ENCODE measurements at regions not wholly inside any gene's neighbourhood (a gene's known extent, or its start where the extent isn't known, plus 50 kb on each side); places are given as distances from the start of the nearest gene placed in this dataset.

DNA sequence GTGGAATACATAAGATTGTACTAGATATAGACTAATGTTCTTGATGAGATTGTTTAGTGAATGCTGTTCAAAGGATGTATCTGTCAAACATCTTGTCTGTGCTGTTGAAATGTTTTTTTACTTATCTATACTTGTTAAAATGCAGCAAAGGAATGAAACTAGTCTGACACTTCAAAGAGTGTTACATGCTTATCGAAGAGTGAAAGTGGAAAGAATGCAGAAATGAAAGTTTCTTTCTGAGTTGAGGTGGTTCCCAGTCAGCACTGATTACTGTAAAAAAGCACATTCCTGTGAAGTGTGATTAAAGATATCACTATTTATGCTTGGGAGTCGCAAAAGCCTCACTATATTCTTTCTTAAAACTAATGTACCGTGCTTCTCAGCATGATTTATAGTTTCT lies 1225.2 kb downstream of the NCAM2 start:
- H3K4me3 ChIP-seq (ENCODE audit: low read depth, low read length): no peak overlapping the region
- TF ChIP-seq, protein P1, sequence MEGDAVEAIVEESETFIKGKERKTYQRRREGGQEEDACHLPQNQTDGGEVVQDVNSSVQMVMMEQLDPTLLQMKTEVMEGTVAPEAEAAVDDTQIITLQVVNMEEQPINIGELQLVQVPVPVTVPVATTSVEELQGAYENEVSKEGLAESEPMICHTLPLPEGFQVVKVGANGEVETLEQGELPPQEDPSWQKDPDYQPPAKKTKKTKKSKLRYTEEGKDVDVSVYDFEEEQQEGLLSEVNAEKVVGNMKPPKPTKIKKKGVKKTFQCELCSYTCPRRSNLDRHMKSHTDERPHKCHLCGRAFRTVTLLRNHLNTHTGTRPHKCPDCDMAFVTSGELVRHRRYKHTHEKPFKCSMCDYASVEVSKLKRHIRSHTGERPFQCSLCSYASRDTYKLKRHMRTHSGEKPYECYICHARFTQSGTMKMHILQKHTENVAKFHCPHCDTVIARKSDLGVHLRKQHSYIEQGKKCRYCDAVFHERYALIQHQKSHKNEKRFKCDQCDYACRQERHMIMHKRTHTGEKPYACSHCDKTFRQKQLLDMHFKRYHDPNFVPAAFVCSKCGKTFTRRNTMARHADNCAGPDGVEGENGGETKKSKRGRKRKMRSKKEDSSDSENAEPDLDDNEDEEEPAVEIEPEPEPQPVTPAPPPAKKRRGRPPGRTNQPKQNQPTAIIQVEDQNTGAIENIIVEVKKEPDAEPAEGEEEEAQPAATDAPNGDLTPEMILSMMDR (IDR thresholded peaks at IDR 0.05; ENCODE audit: low read depth, low read length): no peak

- TF ChIP-seq, protein P1 (IDR thresholded peaks at IDR 0.05; ENCODE audit: low read depth, low read length): no peak
- no peak overlapping the region for H3K4me3 ChIP-seq (ENCODE audit: low read depth, low read length)
Observed at GRCh38 chr21:22224261-22224660, 1226.1 kb downstream of the NCAM2 start.

- TF ChIP-seq, protein P1 (IDR thresholded peaks at IDR 0.05; ENCODE audit: low read depth, low read length): no peak
- no peak overlapping the region for H3K4me3 ChIP-seq (ENCODE audit: low read depth, low read length)
Observed at GRCh38 chr21:22225299-22225698, 1227.1 kb downstream of the NCAM2 start.

- TF ChIP-seq, protein P1 (IDR thresholded peaks at IDR 0.05; ENCODE audit: low read depth, low read length): no peak
- H3K4me3 ChIP-seq (ENCODE audit: low read depth, low read length): no peak overlapping the region
Observed at GRCh38 chr21:22231013-22231412, 1232.8 kb downstream of the NCAM2 start.

DNA sequence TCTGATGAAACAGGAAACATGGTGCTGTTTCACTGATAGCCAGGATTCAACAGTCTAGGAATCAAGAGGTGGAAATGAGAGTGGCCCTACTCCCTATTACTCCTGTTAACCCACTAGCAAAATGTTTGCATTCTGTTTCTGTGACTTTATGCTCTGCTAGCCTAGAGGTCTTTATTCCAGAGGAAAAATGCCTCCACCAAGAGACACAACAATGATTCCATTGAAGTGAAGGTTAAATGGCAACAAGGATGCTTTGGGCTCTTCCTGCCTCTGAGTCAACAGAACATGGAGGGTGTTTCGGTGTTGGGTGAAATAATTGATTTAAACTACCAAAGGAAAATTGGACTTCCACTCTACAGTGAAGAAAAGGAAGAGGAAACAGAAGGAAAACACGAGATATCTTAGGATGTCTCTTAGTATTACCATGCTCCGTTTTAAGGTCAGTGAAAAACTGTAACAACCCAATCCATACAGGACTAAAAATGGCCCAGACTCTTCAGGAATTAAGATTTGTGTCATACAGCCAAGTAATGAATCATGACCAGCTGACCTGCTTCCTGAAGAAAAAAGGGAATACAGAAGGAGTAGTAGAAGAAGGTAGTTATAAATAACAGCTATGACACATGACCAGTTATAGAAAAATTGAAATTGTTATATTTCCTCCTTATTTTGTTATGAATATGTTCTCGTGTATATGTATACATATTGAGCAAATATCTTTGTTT lies 1237.8 kb downstream of the NCAM2 start:
- H3K4me3 ChIP-seq (ENCODE audit: low read depth, low read length): no peak overlapping the region
- TF ChIP-seq, protein P1 (IDR thresholded peaks at IDR 0.05; ENCODE audit: low read depth, low read length): no peak

DNA sequence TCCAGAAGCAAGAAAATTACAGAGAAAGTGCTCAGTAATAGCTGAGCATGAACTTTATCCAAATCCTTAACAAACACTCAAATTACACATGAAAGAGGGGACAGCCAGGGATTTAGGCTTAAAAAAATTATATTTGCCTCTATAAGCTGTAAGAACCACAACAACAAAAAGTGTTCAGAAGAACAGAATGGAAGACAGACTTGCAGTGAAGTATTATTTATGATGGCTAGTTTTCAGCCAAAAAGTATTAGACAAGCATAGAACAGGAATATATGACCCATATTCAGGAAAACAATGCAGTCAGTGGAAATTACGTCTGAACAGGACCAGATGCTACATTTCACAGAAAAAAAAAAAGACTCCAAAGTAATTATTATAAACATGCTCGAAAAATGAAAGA lies 1246.3 kb downstream of the NCAM2 start:
- H3K4me3 ChIP-seq (ENCODE audit: low read depth, low read length): no peak overlapping the region
- TF ChIP-seq, protein P1 (IDR thresholded peaks at IDR 0.05; ENCODE audit: low read depth, low read length): no peak

DNA sequence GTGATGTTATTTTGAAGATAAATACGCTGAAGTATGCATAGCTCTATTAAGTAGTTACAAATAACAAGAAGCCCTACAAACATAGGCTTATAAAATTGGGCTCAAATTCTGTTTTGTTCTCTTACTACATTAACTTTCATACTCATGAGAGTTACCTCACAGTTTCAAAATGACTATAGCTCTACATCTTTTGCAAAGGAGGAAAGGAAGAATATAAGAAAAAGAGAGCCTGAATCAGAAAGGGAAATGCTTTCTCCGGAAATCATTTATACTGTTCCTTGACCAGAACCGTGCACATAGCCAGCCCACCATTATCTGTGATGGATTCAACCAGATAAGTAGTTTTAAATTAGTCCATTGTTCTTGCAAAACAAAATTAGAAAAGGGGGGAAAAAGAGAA lies 1252.1 kb downstream of the NCAM2 start:
- no peak overlapping the region for H3K4me3 ChIP-seq (ENCODE audit: low read depth, low read length)
- TF ChIP-seq, protein P1 (IDR thresholded peaks at IDR 0.05; ENCODE audit: low read depth, low read length): no peak

Measured in WI38 (cell line).